HCT116 (cell line): ENCODE measurements at regions not wholly inside any gene's neighbourhood (a gene's known extent, or its start where the extent isn't known, plus 50 kb on each side); places are given as distances from the start of the nearest gene placed in this dataset.

Experiments
- CTCF ChIP-seq, 3 experiments: fragments of 200-600 bp in 1 of 3; sonication (generic) in 1 of 3; IDR thresholded peaks in 2 of 3; conservative IDR thresholded peaks in 1 of 3; 2 replicates each; pipeline ENCODE4 v1.5.1; 2012 to 2017; ENCODE audit warnings: low read depth in 2 of 3, low read length in 2 of 3, antibody characterized with exemption in 1 of 3, borderline replicate concordance in 1 of 3, control low read depth in 1 of 3, mild to moderate bottlenecking in 1 of 3, mixed read lengths in 1 of 3, mixed run types in 1 of 3, moderate library complexity in 1 of 3; ENCODE audit not compliant: insufficient read depth in 1 of 3
- EZH2phosphoT487 ChIP-seq: fragments of 200-600 bp; IDR thresholded peaks from 2 replicates; pipeline ENCODE4 v1.6.1; 2018; ENCODE audit warnings: antibody characterized with exemption, borderline replicate concordance
- RAD21 ChIP-seq: IDR thresholded peaks from 2 replicates; pipeline ENCODE4 v1.6.1; 2012; ENCODE audit warnings: low read depth, mild to moderate bottlenecking
- SRF ChIP-seq: IDR thresholded peaks from 2 replicates; pipeline ENCODE4 v1.6.1; 2012; ENCODE audit warnings: low read depth
- TCF7L2 ChIP-seq: IDR thresholded peaks from 2 replicates; pipeline ENCODE4 v1.7.0; 2011; ENCODE audit warnings: borderline replicate concordance, inconsistent platforms; ENCODE audit not compliant: insufficient read depth, insufficient read length; ENCODE audit errors: extremely low read depth
- YY1 ChIP-seq: IDR thresholded peaks from 2 replicates; pipeline ENCODE4 v1.6.1; 2011; ENCODE audit warnings: low read length, low read depth, moderate library complexity, mild to moderate bottlenecking; ENCODE audit not compliant: insufficient replicate concordance; ENCODE audit errors: extremely low read depth

GRCh38 chr7:155378580-155378934, 79.4 kb upstream of the EN2 start:
- TF ChIP-seq CTCF (IDR thresholded peaks at IDR 0.05 in 2 of 3, conservative IDR thresholded peaks at IDR 0.05 in 1 of 3; ENCODE audit: borderline replicate concordance in 1 of 3, insufficient read depth in 1 of 3, low read depth in 2 of 3, low read length in 2 of 3) (no peak), EZH2phosphoT487 (no peak), YY1 (no peak), TCF7L2 (no peak), SRF (no peak), RAD21 (no peak)
